ENCODE measurements at regions not wholly inside any gene's neighbourhood (a gene's known extent, or its start where the extent isn't known, plus 50 kb on each side); places are given as distances from the start of the nearest gene placed in this dataset.

DNA sequence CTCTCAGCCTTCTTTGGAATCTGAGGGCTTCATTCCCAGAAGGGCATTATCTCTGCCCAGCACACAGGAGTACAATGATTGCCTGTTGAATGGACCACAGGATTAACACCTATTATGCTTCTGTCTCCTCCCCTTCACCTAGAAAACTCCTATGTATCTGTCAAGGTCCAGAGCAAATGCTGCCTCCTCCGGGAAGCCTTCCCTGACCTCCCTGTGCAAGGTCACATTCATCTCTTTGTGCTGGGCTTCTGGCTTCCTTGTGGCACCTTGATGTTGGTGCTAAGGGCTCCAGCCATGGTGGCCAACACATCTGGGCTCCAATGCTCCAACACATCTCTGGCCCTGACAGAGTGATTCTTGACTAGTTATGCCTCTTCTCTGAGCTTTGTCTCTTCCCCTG is 49.9 kb upstream of the ATP2B2 start:
- DNase-seq, result no peak

DNA sequence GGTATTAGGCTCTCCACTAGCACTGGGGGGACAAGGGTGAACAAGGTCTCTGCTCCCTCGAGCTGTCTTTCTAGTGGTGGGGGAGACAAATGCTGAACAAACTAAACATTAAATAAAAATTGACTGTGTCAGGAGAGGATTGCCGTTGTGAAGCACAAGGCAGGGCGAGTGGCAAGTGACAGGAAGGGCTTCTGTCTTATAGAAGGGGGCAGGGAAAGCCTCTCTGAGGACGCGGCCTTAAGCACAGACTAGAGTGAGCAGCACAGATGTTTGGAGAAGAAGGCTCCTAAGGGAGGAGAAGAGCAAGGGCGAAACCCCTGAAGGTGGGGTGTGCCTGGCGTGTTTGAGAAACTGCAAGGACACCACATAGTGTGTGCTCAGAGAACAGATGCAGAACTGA is 50.9 kb upstream of the ATP2B2 start:
- DNase-seq, result no peak

DNA sequence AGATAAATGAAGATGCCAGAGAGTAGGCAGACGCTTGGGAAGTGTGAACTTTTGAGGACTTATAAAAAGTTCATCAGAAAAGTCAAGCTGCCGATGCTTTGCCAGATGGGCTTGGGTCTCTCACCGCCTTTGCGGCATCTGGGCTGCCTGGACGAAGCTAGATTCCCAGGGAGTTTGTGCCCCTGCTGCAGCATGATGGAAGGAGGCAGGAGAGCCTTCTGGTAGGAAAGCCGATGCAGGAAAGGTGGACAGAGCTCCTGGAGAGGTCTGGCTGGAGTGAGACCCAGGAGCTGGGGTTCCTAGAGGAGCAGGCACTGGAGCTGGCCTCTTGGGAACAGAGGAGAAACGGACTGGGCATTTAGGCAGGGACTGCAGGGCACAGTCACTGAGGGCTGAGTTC is 51.9 kb upstream of the ATP2B2 start:
- DNase-seq, result no peak

DNA sequence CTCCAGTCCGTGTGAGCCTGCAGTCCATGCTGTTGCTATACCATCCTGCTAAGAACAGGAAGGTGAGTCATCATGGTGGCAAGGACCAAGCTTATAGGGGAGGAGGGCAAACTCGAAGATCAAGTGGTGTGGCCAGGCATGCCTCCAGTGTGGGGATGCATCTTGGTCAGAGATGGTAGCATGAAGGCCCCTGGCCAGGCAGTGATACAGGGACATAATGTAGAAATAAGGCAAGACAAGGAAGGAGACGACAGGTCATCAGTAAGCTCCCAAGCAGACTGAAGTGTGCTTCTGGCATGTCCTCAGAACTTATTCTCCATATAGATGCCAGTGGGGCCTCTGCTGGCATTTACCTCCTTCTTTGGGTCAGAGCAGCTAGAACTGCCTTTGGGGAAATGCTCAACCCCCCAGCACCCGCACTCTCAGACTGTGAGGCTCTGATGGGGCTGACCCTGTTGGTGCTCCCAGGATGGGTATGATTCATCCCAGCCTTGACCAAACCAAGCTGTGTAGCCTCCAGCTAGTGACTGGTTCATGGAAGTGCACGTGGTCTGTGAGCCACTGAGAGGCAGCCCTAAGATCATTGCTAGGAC is 52.5 kb upstream of the ATP2B2 start:
- no peak for DNase-seq

DNA sequence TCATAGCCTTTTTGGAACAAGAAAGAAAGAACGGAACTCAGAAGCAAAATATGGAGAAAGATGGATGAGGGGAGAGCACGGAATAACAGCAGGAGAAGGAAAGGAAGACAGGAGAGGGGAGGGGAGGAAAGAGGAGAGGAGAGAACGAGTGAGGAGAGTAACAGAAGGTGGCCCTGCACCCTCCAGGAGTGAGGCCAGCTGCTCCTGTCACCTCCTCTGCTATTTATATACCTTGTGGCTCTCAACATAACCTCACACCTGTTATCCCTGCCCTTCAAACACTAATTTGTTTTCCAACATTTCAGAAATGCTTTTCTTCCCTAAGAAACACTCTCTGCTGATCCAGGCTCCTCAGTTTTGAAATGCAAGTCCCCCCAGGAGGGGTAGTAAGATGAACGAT is 53.4 kb upstream of the ATP2B2 start:
- DNase-seq, result no peak

DNA sequence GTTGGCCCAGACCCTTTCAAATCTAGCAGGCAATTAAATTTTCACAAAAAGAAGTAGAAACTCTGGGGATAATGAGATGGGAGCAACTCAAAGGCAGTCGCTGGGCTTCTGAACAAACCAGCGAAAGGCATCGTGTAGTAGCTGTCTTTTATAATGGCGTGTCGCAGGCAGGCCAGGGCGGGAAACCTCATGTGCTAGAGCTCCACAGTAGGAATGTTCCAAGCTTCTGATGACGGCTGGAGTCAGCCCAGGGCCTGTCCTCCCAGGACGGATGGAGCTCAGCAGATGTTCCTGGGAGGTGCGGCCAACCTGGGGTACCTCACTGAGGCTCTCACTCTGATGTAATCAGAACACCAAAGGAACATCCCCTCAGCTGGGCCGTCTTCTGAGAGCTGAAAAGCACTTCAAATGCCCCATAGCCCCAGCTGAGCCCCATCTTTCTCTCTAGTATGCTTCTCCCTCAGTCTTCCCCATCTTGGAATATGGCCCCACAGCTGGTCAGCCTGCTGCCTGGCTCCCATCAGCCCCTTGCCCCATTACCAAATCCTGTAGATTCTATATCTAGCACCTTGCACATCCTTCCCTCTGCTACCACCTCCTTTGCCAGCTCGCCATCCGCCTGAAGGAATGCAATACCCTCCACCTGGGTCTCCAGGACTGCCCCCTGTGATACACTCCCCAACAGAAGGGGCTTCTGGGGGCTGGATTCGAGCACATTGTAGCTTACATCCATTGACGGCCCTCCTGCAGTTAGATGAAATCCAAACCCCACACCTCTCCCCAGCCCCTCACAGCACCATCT is 54.9 kb upstream of the ATP2B2 start:
- no peak for DNase-seq

DNA sequence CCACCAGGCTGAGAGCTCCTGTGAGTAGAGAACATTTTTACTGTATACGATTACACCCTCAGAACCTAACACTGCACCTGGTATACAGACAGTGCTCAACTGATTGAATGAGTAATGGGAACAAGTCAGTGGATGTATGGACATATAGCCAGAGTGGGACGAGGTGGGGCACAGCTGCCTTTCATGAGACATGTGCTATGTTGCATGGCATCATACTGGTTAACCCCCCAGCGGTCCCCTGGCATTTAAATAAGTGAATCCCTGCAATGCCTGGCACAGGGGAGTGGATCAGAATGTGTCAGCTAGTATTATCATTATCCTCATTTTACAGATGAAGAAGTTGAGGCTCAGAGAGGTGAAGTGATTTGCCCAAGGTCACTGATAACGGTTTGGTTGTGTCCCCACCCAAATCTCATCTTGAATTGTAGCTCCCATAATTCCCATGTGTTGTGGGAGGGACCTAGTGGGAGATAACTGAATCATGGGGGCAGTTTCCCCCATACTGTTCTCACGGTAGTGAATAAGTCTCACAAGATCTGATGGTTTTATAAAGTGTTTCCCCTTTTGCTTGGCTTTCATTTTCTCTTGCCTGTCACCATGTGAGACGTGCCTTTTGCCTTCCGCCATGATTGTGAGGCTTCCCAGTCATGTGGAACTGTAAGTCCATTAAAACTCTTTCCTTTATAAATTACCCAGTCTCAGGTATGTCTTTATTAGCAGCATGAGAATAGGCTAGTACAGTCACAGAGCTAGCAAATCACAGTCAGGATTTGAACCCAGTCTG is 56.0 kb upstream of the ATP2B2 start:
- no peak for DNase-seq

DNA sequence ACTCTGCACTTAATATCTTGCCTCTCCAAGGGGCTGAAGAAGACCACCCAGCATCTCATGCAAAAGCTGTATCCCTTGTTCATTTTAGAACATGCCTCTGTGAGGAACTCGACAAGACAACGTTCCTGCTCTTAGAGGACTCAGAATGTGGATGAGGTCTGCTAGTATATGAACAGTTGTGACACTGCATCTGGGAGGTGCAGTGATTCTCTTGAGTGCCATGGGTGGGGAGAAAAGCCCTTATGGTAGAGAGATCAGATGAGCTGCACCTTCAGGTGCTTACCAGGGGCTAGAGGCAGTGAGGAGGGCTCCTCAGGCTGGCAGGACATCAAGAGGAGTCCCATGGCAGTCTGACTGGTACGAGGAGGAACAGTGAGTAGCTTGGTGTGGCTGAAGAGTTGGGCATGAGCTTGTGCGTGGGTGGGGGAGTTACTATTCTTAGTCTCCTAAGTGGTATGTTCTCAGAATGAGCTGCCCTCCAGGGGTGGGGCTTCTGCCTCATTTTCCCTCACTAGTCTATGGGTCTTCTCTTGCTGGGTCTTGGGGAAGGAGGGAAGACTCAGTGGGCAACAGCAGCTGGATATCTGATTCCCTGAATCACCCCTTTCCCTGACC is 56.7 kb upstream of the ATP2B2 start:
- no peak for DNase-seq

DNA sequence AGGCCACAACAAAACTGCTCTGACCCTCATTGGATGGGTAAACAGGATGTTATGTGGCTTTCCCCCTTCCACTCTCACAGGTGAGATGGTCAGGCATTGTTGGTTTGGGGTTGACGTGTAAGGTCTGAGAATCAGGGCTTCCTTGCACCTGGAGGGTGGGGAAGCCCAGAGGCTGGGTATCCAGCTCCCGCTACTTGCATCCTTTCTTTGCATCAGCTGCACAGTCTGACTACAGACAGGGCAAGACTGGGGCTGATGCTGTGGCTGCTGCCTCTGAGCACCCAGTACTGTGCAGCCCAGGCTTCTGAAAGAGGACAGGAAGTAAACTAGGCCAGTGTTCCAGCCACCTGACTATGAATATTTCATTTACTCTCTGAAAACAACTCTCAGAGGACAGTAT is 58.0 kb upstream of the ATP2B2 start:
- DNase-seq, result no peak

DNA sequence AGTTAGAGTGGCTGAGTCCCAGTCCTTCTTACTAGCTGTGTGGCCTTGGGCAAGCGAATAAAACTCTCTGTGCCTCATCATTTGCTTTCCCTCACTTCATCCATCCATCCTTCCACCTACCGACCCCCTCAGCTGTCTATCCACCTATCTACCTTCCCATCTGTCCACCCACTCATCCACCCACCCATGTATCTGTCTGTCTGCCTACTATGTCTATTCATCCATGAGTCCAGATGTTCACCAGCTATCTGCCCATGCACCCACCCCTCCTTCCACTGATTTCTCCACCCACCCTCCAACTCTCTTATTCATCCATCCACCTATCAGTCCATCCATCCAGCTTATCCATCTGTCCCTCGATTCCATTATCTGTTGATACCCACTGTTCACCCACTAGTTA is 60.4 kb upstream of the ATP2B2 start:
- DNase-seq, result no peak

DNA sequence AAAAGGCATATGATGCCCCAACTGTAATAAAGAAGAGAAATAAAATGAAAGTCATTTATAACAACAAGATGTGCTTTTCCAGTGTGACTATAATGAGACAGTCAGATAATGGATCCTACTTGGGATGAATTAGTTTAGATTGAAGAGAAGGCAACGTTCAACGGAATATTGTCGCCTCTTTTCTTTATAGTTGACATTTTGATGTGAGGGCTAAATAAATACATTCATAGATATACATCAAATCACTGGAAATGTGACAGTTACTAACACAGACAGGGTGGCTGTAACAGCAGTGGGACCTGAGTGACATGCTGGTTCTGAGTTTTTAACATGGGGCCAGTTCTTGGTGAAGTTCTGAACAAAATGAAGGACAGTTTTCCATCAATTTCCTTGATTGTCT is 61.1 kb upstream of the ATP2B2 start:
- no peak for DNase-seq

DNA sequence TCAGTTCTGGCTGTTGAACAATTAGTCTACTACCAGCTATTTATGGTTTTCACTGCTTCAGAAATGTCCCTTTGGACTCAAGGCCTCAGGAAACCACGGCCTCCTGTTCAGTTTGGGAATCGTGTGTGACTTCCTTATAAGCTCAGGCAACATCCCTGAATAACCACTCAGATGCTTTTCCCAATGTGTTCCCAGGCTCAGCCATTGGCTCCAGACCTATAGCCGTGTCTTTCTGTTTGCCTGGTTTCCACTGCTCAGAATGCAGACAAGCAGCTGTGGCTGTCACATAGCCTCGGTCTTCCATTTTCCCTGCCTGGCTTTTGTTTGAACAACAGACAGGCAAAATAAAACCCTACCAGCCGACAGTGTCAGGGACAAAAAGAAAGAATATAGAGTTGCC is 63.2 kb upstream of the ATP2B2 start:
- DNase-seq, result no peak

DNA sequence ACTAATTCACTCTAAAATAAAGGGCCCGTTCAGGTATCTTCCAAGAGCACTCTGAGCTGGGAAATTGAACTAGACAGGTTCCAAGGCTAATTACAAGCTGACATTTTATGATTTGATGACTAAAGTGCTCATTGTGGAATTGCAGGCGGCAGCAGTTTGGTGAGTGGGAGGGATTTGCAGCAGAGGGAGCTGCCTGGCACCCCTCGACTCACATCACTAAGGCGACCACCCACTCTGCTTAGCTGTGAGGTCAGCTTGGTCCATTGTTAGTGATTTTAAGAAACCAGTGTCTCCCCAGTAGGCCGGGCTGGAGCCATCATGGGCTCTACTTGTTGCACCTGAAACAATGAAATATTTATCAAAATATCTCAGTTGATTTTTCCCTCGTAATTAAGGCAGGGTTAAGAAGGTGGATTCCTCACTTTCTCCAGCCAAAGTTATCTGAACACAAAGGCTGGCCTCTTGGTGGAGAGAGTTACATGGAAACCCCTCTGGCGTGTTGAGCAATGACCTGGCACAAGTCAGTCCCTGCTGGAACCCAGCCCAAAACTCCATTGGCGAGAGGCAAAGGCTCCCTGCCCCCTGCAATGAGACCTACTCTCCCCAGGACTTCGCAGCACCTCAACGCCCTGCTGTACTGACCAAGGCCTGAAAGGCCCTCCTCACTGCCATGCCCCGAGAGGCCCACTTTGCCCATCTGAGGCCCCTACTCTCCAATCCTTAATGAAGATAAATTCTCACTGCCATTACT is 65.0 kb upstream of the ATP2B2 start:
- no peak for DNase-seq

DNA sequence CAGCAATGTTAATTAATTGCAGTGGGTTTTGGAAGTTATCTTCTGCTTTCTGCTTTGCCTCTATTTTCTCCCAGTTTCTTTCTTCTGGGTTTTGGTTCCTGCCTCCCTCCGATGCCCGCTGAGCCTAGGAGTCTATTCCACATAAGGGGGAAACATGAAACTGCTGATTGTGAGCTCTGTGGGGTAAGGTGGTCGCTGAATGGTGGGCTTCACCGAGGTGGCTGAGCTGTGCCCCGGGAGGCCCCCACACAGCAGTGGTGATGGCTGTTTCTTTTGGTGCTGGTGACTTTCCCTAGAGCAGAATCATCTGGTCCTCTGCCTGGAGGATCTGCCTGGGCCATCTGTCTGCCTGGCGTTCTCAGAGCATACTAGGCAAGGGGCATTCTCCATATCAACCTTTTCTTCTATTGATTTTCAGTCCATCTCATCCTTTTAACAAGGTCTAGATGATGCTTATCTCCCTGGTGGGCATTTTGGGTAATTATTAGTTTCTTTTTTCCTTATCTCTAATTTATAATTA is 68.8 kb upstream of the ATP2B2 start:
- DNase-seq, result no peak

DNA sequence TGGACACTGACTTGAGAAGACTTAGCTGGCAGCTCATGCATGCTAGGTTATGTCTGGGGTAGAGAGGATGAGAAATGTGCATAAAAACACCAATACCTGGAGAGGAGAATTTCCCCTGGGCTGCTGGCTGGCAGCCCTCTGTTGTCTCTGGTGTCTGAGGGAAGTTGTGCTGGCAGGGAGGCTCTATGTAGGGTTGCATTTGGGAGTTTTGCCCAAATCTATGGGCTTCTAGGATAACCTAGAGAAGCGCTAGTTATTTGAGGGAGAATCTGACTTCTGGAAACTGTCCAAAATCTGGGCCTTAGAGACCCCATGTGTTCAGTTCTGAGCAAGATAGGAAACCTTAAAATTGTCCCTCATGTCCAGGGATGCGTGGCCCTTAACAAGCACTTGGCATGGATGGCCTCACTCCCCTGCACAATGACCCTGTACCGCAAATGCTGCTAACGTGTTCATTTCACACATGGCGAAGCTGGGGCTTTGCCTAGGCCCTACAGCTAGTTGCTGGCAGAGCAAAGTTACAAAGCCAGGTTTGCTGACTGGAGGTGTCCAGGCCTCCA is 70.3 kb upstream of the ATP2B2 start:
- DNase-seq, result no peak

DNA sequence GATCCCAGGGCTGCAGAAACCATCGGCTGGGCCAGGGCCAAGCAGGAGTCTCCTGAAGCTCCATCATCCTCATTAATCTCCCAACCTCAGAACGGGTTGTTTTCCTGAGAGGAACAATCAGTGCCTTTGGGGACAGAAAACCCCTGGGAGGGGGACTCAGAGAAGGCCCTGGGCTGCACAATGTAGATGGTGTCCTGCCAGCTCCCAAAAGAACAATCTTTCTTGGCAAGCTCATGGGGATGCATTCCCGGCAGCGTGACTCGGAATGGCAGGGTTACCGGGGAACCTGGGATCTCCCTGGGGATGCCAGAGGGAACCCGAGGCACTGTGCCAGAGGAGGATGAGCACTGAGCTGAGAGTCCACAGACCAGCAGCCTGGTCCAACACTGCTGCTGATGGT is 72.1 kb upstream of the ATP2B2 start:
- DNase-seq, result no peak

DNA sequence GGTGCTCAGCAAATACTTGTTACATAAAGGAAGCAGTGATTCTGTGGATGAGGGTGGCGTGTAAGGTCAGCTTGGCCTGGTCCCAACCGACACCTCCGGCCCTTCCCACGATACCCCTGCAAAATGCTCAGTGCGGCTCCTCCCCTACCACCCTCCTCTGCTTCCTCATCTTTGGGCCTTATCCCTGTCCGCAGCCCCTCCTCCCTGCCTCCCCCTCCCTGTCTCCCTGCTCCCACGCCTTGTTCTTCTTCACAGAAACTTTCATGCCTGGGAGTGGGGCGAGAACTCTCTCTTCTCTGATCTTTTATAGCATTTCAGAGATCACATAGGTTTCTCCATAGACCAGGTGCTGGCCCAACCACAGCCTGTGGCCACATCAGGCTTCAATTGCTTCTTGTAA is 75.0 kb upstream of the ATP2B2 start:
- no peak for DNase-seq

DNA sequence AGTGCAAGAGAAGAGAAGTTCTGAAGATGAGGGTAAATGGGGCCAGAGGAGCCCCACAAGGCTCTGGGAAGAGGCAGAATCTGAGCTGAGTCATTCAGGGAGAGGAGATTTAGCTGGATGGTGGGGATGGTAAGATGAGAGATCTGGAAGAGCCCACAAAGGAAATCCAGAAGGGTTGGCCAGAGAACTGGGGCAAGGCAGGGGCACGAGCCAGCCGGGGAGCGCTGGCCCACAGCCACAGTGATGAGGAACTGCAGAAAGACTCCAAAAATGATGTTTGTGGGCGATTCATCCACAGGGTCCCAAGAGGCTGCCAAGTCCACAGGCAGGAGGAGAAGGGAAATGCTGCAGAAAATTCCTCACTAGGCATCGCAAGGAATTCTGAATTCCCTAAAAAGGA is 75.9 kb upstream of the ATP2B2 start:
- DNase-seq, result no peak

DNA sequence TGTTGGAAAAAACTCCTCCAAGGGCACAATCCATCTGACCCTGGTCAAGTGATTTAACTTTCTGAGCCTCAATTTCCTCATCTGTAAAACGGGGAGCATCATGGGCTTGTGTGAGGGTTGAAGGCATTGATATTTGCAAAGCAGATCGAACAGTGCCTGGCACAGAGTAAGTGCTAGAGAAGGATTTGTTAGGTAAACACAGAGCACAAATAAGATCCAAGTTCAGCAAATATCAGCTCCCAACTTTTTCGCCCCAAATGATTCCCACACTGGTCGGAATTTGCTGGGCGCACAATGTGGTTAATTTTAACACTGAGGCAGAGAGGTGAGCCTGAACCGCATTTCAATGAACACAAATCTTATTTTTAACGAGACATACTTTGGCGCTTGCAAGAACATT is 76.3 kb upstream of the ATP2B2 start:
- DNase-seq, result no peak

DNA sequence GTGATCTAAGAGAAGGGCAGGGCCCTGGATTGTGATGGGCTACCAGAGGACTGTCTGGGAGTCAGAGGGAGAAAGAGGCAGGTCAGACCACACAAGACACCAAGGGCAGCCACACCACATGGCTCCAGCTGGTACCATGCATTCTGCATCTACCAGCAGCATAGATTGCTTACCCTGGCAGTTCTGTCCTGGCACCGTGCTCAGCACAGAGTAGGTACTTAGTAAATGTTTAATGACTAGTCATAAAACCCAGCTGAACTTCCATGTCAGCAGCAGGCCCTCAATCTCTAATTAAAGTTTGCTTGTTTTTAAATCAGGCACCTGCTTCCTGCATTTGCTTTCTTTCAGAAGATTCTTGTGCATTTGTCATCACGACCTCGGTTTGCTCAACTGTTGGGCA is 77.3 kb upstream of the ATP2B2 start:
- DNase-seq, result no peak

DNA sequence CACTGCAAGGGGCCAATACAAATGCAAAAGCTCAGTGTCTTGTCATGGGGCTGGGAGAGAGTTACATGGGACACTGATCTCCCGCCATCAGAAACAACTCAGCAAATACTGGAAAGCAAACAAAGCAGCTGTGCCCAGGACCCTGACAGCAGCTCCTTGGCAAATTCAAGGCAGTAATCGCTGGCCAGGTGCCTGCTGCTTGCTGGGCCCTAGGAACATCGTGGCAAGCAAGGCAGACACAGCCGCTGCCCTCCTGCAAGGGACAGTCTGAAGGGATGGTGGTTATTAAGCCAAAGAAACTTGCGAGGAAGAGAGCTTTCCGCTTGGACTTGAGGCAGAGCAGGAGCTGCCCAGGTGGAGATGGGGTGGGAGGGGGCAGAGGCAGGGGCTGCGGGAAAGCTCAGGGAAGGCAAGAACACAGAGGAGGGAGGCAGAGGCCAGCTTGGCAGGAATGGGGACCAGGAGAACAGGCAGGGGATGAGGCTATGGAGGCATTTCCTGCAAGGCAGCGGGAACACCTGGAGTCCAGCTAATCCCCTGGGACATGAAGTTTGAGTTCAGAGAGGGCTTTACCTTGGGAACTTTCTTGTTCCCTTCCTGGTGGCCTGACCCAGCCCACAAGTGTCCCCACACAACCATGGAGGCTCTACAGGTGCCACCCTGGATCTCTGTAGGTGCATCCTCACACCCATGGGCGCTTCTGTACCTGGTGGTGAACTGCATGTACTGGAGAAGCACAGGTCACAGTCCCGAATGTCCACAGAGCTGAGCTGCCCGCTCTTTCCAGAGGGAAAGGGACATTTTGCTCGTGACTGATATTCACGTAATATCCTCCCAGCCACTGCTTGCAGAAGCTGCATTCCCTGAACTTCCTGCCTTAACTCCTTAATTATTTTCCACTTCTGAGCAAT is 78.7 kb upstream of the ATP2B2 start:
- no peak for DNase-seq

Data from activated CD4-positive, CD25-positive, alpha-beta regulatory T cell treated with anti-CD3 and anti-CD28 coated beads, Interleukin-2, amount 50 U/mL, for 72 hours (primary cell).